GM23338 (cell line): ENCODE measurements at regions not wholly inside any gene's neighbourhood (a gene's known extent, or its start where the extent isn't known, plus 50 kb on each side); places are given as distances from the start of the nearest gene placed in this dataset.

Source experiments
- TF ChIP-seq, protein P1 (sequence below): fragments of 250-450 bp; sonication (Bioruptor Pico); IDR thresholded peaks from 2 replicates; pipeline ENCODE4 v1.5.0; 2020; ENCODE audit warnings: mild to moderate bottlenecking, moderate library complexity

- TF ChIP-seq, protein P1, sequence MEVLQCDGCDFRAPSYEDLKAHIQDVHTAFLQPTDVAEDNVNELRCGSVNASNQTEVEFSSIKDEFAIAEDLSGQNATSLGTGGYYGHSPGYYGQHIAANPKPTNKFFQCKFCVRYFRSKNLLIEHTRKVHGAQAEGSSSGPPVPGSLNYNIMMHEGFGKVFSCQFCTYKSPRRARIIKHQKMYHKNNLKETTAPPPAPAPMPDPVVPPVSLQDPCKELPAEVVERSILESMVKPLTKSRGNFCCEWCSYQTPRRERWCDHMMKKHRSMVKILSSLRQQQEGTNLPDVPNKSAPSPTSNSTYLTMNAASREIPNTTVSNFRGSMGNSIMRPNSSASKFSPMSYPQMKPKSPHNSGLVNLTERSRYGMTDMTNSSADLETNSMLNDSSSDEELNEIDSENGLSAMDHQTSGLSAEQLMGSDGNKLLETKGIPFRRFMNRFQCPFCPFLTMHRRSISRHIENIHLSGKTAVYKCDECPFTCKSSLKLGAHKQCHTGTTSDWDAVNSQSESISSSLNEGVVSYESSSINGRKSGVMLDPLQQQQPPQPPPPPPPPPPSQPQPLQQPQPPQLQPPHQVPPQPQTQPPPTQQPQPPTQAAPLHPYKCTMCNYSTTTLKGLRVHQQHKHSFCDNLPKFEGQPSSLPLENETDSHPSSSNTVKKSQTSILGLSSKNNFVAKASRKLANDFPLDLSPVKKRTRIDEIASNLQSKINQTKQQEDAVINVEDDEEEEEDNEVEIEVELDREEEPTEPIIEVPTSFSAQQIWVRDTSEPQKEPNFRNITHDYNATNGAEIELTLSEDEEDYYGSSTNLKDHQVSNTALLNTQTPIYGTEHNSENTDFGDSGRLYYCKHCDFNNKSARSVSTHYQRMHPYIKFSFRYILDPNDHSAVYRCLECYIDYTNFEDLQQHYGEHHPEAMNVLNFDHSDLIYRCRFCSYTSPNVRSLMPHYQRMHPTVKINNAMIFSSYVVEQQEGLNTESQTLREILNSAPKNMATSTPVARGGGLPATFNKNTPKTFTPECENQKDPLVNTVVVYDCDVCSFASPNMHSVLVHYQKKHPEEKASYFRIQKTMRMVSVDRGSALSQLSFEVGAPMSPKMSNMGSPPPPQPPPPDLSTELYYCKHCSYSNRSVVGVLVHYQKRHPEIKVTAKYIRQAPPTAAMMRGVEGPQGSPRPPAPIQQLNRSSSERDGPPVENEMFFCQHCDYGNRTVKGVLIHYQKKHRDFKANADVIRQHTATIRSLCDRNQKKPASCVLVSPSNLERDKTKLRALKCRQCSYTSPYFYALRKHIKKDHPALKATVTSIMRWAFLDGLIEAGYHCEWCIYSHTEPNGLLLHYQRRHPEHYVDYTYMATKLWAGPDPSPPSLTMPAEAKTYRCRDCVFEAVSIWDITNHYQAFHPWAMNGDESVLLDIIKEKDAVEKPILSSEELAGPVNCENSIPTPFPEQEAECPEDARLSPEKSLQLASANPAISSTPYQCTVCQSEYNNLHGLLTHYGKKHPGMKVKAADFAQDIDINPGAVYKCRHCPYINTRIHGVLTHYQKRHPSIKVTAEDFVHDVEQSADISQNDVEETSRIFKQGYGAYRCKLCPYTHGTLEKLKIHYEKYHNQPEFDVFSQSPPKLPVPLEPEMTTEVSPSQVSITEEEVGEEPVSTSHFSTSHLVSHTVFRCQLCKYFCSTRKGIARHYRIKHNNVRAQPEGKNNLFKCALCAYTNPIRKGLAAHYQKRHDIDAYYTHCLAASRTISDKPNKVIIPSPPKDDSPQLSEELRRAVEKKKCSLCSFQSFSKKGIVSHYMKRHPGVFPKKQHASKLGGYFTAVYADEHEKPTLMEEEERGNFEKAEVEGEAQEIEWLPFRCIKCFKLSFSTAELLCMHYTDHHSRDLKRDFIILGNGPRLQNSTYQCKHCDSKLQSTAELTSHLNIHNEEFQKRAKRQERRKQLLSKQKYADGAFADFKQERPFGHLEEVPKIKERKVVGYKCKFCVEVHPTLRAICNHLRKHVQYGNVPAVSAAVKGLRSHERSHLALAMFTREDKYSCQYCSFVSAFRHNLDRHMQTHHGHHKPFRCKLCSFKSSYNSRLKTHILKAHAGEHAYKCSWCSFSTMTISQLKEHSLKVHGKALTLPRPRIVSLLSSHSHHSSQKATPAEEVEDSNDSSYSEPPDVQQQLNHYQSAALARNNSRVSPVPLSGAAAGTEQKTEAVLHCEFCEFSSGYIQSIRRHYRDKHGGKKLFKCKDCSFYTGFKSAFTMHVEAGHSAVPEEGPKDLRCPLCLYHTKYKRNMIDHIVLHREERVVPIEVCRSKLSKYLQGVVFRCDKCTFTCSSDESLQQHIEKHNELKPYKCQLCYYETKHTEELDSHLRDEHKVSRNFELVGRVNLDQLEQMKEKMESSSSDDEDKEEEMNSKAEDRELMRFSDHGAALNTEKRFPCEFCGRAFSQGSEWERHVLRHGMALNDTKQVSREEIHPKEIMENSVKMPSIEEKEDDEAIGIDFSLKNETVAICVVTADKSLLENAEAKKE (CRISPR knock-in tag): no peak
These were observed 50.9 kb upstream of the DMRTA1 start (continued) for GRCh38 chr9:22395687-22396141.
